ENCODE measurements at regions not wholly inside any gene's neighbourhood (a gene's known extent, or its start where the extent isn't known, plus 50 kb on each side); places are given as distances from the start of the nearest gene placed in this dataset.

DNA sequence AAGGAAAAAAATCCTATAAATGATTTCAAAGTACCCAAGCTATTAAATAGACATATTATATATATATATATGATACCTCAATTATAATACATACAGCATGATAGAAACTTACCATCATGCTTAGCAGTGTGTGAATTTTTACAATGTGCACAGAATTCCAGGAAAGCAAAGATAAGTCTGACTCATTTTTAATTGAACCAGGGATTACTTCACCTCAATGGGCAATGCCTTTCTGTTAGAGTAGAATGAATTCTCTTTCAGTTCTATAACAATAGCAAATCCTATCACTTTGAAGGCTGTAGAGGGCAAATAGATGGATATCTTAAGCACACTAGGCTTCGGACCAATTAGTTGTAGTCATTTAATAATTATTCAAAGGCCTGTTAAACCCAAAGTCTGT, 54.8 kb upstream of the P3H2 start:
- Histone ChIP-seq H3K27ac (ENCODE audit: low read length) (no peak overlapping the region), H4K20me1 (ENCODE audit: insufficient read depth, low read depth, low read length) (no peaks in the 10 kb centered on the region), H3K4me1 (ENCODE audit: low read length) (no peaks in the 10 kb centered on the region), H3K36me3 (ENCODE audit: insufficient read depth, low read length) (no peaks in the 10 kb centered on the region), H3K4me2 (ENCODE audit: low read depth, low read length, poor library complexity, severe bottlenecking) (no peak overlapping the region), H3K9me2 (replicated peaks; ENCODE audit: insufficient read depth, low read length) (no peaks in the 10 kb centered on the region), H2AFZ (ENCODE audit: low read length) (no peak overlapping the region), H3K27me3 (ENCODE audit: low read length) (no peaks in the 10 kb centered on the region), H3K4me3 (ENCODE audit: low read length) (no peak overlapping the region), H3K79me2 (ENCODE audit: low read length) (no peaks in the 10 kb centered on the region), H3K9me3 (ENCODE audit: low read length) (no peaks in the 10 kb centered on the region; the same call in 1 of the 2 replicates), H3K9ac (ENCODE audit: low read length) (no peak overlapping the region)
- no peak for DNase-seq

DNA sequence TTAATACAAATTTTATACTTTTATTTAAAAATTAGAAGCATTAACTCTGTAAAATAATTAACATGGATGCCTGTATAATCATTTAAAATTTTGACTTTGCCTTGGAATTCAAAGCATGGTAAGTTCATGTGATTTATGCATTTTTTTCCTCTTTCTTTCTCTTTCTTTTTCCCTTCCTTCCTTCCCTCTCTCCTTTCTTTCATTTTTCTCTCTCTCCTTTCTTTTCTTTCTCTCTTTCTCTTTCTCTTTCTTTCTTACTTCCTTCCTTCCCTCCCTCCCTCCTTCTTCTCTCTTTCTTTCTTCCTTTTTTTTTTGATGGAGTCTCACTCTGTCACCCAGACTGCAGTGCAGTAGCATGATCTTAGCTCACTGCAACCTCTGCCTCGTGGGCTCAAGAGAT, 53.8 kb upstream of the P3H2 start:
- H3K9ac ChIP-seq (ENCODE audit: low read length) = no peak overlapping the region
- H2AFZ ChIP-seq (ENCODE audit: low read length) = no peak overlapping the region
- no peak overlapping the region for H3K27ac ChIP-seq (ENCODE audit: low read length)
- DNase-seq = no peak
- H3K79me2 ChIP-seq (ENCODE audit: low read length) = no peaks in the 10 kb centered on the region
- no peaks in the 10 kb centered on the region; the same call in 1 of the 2 replicates for H3K9me3 ChIP-seq (ENCODE audit: low read length)
- no peaks in the 10 kb centered on the region for H3K9me2 ChIP-seq (replicated peaks; ENCODE audit: insufficient read depth, low read length)
- no peaks in the 10 kb centered on the region for H3K4me1 ChIP-seq (ENCODE audit: low read length)
- no peaks in the 10 kb centered on the region for H3K27me3 ChIP-seq (ENCODE audit: low read length)
- no peak overlapping the region for H3K4me2 ChIP-seq (ENCODE audit: low read depth, low read length, poor library complexity, severe bottlenecking)
- no peaks in the 10 kb centered on the region for H3K36me3 ChIP-seq (ENCODE audit: insufficient read depth, low read length)
- H4K20me1 ChIP-seq (ENCODE audit: insufficient read depth, low read depth, low read length) = no peaks in the 10 kb centered on the region
- H3K4me3 ChIP-seq (ENCODE audit: low read length) = no peak overlapping the region

DNA sequence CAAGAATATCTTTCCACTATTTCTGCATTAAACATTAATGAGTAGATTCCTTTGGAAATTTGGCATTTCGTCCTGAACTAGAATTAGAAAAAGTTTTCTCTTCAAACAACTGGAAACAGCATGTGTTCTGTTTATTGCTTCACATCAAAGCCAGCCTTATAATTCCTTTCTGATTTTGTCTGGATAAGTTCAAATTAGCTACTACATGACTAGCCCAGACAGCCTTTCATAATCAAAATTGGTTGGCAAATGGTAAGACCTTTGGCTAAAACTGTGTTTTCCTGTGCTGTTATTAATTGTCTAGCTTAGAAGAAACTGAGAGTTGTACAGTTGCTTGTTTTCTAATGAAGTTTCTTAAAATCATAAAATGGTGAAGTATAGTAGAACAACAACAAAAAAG, 52.7 kb upstream of the P3H2 start:
- Histone ChIP-seq H3K79me2 (ENCODE audit: low read length) (no peaks in the 10 kb centered on the region), H3K36me3 (ENCODE audit: insufficient read depth, low read length) (no peaks in the 10 kb centered on the region), H4K20me1 (ENCODE audit: insufficient read depth, low read depth, low read length) (no peaks in the 10 kb centered on the region), H3K9me2 (replicated peaks; ENCODE audit: insufficient read depth, low read length) (no peaks in the 10 kb centered on the region), H2AFZ (ENCODE audit: low read length) (no peak overlapping the region), H3K27ac (ENCODE audit: low read length) (no peak overlapping the region), H3K9ac (ENCODE audit: low read length) (no peak overlapping the region), H3K4me1 (ENCODE audit: low read length) (no peaks in the 10 kb centered on the region), H3K4me3 (ENCODE audit: low read length) (no peak overlapping the region), H3K4me2 (ENCODE audit: low read depth, low read length, poor library complexity, severe bottlenecking) (no peak overlapping the region), H3K9me3 (ENCODE audit: low read length) (no peaks in the 10 kb centered on the region; the same call in 1 of the 2 replicates), H3K27me3 (ENCODE audit: low read length) (no peaks in the 10 kb centered on the region)
- no peak for DNase-seq

DNA sequence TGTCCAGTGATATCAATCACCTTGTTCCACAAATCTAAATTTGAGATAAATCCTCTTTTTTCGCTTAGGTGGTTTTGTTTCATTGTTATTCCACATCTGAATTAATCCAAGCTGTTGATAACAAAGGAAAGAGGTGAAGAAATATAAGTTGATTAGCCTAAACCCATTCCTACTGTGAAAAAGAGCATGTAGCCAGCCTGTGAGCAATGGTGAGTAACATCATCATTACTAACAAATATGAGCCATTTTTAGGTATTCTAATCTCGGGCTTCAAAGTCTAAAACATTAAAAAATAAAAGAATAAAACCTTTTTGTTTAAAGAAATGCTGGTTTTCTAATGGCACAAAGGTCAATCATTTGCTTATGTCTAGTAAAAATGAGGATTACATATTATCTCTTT, 52.1 kb upstream of the P3H2 start:
- Histone ChIP-seq H4K20me1 (ENCODE audit: insufficient read depth, low read depth, low read length) (no peaks in the 10 kb centered on the region), H3K4me2 (ENCODE audit: low read depth, low read length, poor library complexity, severe bottlenecking) (no peak overlapping the region)
- no peak for DNase-seq

More for the DNA sequence above, 52.1 kb upstream of the P3H2 start:
- H3K9me3 ChIP-seq (ENCODE audit: low read length) = no peaks in the 10 kb centered on the region; the same call in 1 of the 2 replicates
- no peak overlapping the region for H3K4me3 ChIP-seq (ENCODE audit: low read length)
- no peaks in the 10 kb centered on the region for H3K4me1 ChIP-seq (ENCODE audit: low read length)
- no peak overlapping the region for H3K9ac ChIP-seq (ENCODE audit: low read length)
- H3K79me2 ChIP-seq (ENCODE audit: low read length) = no peaks in the 10 kb centered on the region
- no peaks in the 10 kb centered on the region for H3K36me3 ChIP-seq (ENCODE audit: insufficient read depth, low read length)
- no peak overlapping the region for H3K27ac ChIP-seq (ENCODE audit: low read length)
- no peaks in the 10 kb centered on the region for H3K9me2 ChIP-seq (replicated peaks; ENCODE audit: insufficient read depth, low read length)
- no peak overlapping the region for H2AFZ ChIP-seq (ENCODE audit: low read length)
- H3K27me3 ChIP-seq (ENCODE audit: low read length) = no peaks in the 10 kb centered on the region
